ENCODE measurements at regions not wholly inside any gene's neighbourhood (a gene's known extent, or its start where the extent isn't known, plus 50 kb on each side); places are given as distances from the start of the nearest gene placed in this dataset.

GRCh38 chr21:35840197-35840799, 220.0 kb downstream of the SETD4 start:
- Histone ChIP-seq H3K4me3 (no peak overlapping the region), H3K9me3 (replicated peaks in 1 of 3) (no peaks in the 10 kb centered on the region), H3K27me3 (no peaks in the 10 kb centered on the region), H3K36me3 (replicated peaks in 1 of 2) (no peaks in the 10 kb centered on the region), H3K4me1 (replicated peaks in 1 of 2) (no peaks in the 10 kb centered on the region), H3K27ac (no peak overlapping the region)
- no peak for TF ChIP-seq POLR2A (IDR thresholded peaks at IDR 0.05)
- peak; percentile 52 to 92 (median 82) for TF ChIP-seq CTCF (IDR thresholded peaks at IDR 0.05)
- DNase-seq, result peak; percentile 56 to 85 (median 71)
- WGBS, 4 donors, result 82 to 95% (median 90%) methylated on average over 2 of the region's 2 CpGs
- intact Hi-C loops (cut with DNase I), result loop anchor here (5.0 to 10.0 kb wide), 2 partner anchors 945 to 1093 kb away; no protein-coding TSS in a partner anchor

GRCh38 chr21:35838987-35839763, 221.2 kb downstream of the SETD4 start:
- H3K9me3 ChIP-seq (replicated peaks in 1 of 3), result no peaks in the 10 kb centered on the region
- H3K27me3 ChIP-seq, result no peaks in the 10 kb centered on the region
- intact Hi-C loops (cut with DNase I), result loop anchor here in 1 of 2 donors (10.0 kb wide), 1 partner anchor 186 kb away; no protein-coding TSS in a partner anchor
- no peak overlapping the region for H3K4me3 ChIP-seq
- TF ChIP-seq CTCF (IDR thresholded peaks at IDR 0.05), result no peak
- no peak for TF ChIP-seq POLR2A (IDR thresholded peaks at IDR 0.05)
- DNase-seq, result peak in 1 of 7 donors; percentile 25
- H3K4me1 ChIP-seq (replicated peaks in 1 of 2), result no peaks in the 10 kb centered on the region
- H3K36me3 ChIP-seq (replicated peaks in 1 of 2), result no peaks in the 10 kb centered on the region
- 72 to 83% (median 77%) methylated on average over 7 of the region's 7 CpGs for WGBS, 4 donors
- no peak overlapping the region for H3K27ac ChIP-seq

- no peak for TF ChIP-seq POLR2A (IDR thresholded peaks at IDR 0.05)
- no peak for TF ChIP-seq CTCF (IDR thresholded peaks at IDR 0.05)
- H3K27me3 ChIP-seq, result no peaks in the 10 kb centered on the region
- no peaks in the 10 kb centered on the region for H3K36me3 ChIP-seq (replicated peaks in 1 of 2)
- H3K4me3 ChIP-seq, result no peak overlapping the region
- no peak overlapping the region for H3K27ac ChIP-seq
- intact Hi-C loops (cut with DNase I), result loop anchor here in 1 of 2 donors (10.0 kb wide), 1 partner anchor 186 kb away; no protein-coding TSS in a partner anchor
- no peaks in the 10 kb centered on the region for H3K9me3 ChIP-seq (replicated peaks in 1 of 3)
- no peaks in the 10 kb centered on the region for H3K4me1 ChIP-seq (replicated peaks in 1 of 2)
- WGBS, 4 donors, result 66 to 89% (median 75%) methylated on average over 1 of the region's 1 CpG
- DNase-seq, result no peak
These were observed 222.0 kb downstream of the SETD4 start for GRCh38 chr21:35838350-35838749.

- Histone ChIP-seq H3K36me3 (replicated peaks in 1 of 2) (no peaks in the 10 kb centered on the region), H3K27ac (no peak overlapping the region), H3K4me1 (replicated peaks in 1 of 2) (no peaks in the 10 kb centered on the region), H3K4me3 (no peak overlapping the region), H3K27me3 (peaks cover 6% of the 10 kb centered on the region), H3K9me3 (replicated peaks in 1 of 3) (no peaks in the 10 kb centered on the region)
- 0 to 16% (median 11%) methylated on average over 1 of the region's 1 CpG for WGBS, 4 donors
- no peak for DNase-seq
- TF ChIP-seq CTCF (IDR thresholded peaks at IDR 0.05) (no peak), POLR2A (IDR thresholded peaks at IDR 0.05) (no peak)
- intact Hi-C loops (cut with DNase I), result loop anchor here in 1 of 2 donors (10.0 kb wide), 1 partner anchor 191 kb away; no protein-coding TSS in a partner anchor
These were observed 226.3 kb downstream of the SETD4 start for GRCh38 chr21:35833991-35834390.

Measured in adrenal gland (tissue), 9 donors.